ENCODE measurements at regions not wholly inside any gene's neighbourhood (a gene's known extent, or its start where the extent isn't known, plus 50 kb on each side); places are given as distances from the start of the nearest gene placed in this dataset.

GRCh38 chr3:5951026-5951425 lies 763.5 kb downstream of the EDEM1 start:
- TF ChIP-seq EZH2phosphoT487 (IDR thresholded peaks at IDR 0.05; ENCODE audit: borderline replicate concordance): no peak
- TF ChIP-seq CTCF (conservative IDR thresholded peaks at IDR 0.05; ENCODE audit: low read length): no peak
- H3K4me3 ChIP-seq (ENCODE audit: low read length, poor library complexity, severe bottlenecking): no peak overlapping the region
- H3K79me2 ChIP-seq (ENCODE audit: insufficient read depth, low read length): no peaks in the 10 kb centered on the region
- H3K27me3 ChIP-seq (ENCODE audit: insufficient read depth, low read length, poor library complexity, severe bottlenecking): no peaks in the 10 kb centered on the region
- no peaks in the 10 kb centered on the region for H3K9me3 ChIP-seq (ENCODE audit: insufficient read depth, low read depth, low read length)
- no peaks in the 10 kb centered on the region for H3K36me3 ChIP-seq (ENCODE audit: insufficient read depth, low read length)
- no peaks in the 10 kb centered on the region for H3F3A ChIP-seq (ENCODE audit: low read depth)
- no peaks in the 10 kb centered on the region for H3K4me1 ChIP-seq (ENCODE audit: insufficient read depth, low read length, poor library complexity, severe bottlenecking)
- no peaks in the 10 kb centered on the region for H4K20me1 ChIP-seq (ENCODE audit: insufficient read depth, low read length, poor library complexity, severe bottlenecking)
- no peak overlapping the region for H2AFZ ChIP-seq (ENCODE audit: low read length)
- no peak overlapping the region for H3K4me2 ChIP-seq (ENCODE audit: low read depth, low read length, poor library complexity, severe bottlenecking)
- no peak overlapping the region for H3K9ac ChIP-seq (ENCODE audit: low read depth, low read length, poor library complexity, severe bottlenecking)
- H3K9me2 ChIP-seq (replicated peaks; ENCODE audit: low read depth, low read length): no peaks in the 10 kb centered on the region

- H3K9ac ChIP-seq (ENCODE audit: low read depth, low read length, poor library complexity, severe bottlenecking): no peak overlapping the region
- H3K9me3 ChIP-seq (ENCODE audit: insufficient read depth, low read depth, low read length): no peaks in the 10 kb centered on the region
- no peaks in the 10 kb centered on the region for H4K20me1 ChIP-seq (ENCODE audit: insufficient read depth, low read length, poor library complexity, severe bottlenecking)
- H3K36me3 ChIP-seq (ENCODE audit: insufficient read depth, low read length): no peaks in the 10 kb centered on the region
- TF ChIP-seq EZH2phosphoT487 (IDR thresholded peaks at IDR 0.05; ENCODE audit: borderline replicate concordance): no peak
- H3K9me2 ChIP-seq (replicated peaks; ENCODE audit: low read depth, low read length): no peaks in the 10 kb centered on the region
- H3K79me2 ChIP-seq (ENCODE audit: insufficient read depth, low read length): no peaks in the 10 kb centered on the region
- H2AFZ ChIP-seq (ENCODE audit: low read length): no peak overlapping the region
- no peak overlapping the region for H3K4me2 ChIP-seq (ENCODE audit: low read depth, low read length, poor library complexity, severe bottlenecking)
- H3K27me3 ChIP-seq (ENCODE audit: insufficient read depth, low read length, poor library complexity, severe bottlenecking): no peaks in the 10 kb centered on the region
- H3K4me1 ChIP-seq (ENCODE audit: insufficient read depth, low read length, poor library complexity, severe bottlenecking): no peaks in the 10 kb centered on the region
- no peak overlapping the region for H3K4me3 ChIP-seq (ENCODE audit: low read length, poor library complexity, severe bottlenecking)
- H3F3A ChIP-seq (ENCODE audit: low read depth): no peaks in the 10 kb centered on the region
Observed at GRCh38 chr3:5972586-5972985, 785.1 kb downstream of the EDEM1 start.

GRCh38 chr3:5974630-5975322 lies 787.3 kb downstream of the EDEM1 start:
- H3K9me3 ChIP-seq (ENCODE audit: insufficient read depth, low read depth, low read length): no peaks in the 10 kb centered on the region; the same call in 1 of the 2 replicates
- no peaks in the 10 kb centered on the region for H3K79me2 ChIP-seq (ENCODE audit: insufficient read depth, low read length)
- H3F3A ChIP-seq (ENCODE audit: low read depth): no peaks in the 10 kb centered on the region
- no peaks in the 10 kb centered on the region for H4K20me1 ChIP-seq (ENCODE audit: insufficient read depth, low read length, poor library complexity, severe bottlenecking)
- H3K4me1 ChIP-seq (ENCODE audit: insufficient read depth, low read length, poor library complexity, severe bottlenecking): no peaks in the 10 kb centered on the region
- H3K9me2 ChIP-seq (replicated peaks; ENCODE audit: low read depth, low read length): no peaks in the 10 kb centered on the region
- no peak overlapping the region for H3K4me3 ChIP-seq (ENCODE audit: low read length, poor library complexity, severe bottlenecking)
- H3K36me3 ChIP-seq (ENCODE audit: insufficient read depth, low read length): no peaks in the 10 kb centered on the region
- no peak for TF ChIP-seq CTCF (conservative IDR thresholded peaks at IDR 0.05; ENCODE audit: low read length)
- TF ChIP-seq EZH2phosphoT487 (IDR thresholded peaks at IDR 0.05; ENCODE audit: borderline replicate concordance): no peak
- no peak overlapping the region for H3K4me2 ChIP-seq (ENCODE audit: low read depth, low read length, poor library complexity, severe bottlenecking)
- no peaks in the 10 kb centered on the region for H3K27me3 ChIP-seq (ENCODE audit: insufficient read depth, low read length, poor library complexity, severe bottlenecking)
- H2AFZ ChIP-seq (ENCODE audit: low read length): no peak overlapping the region
- H3K9ac ChIP-seq (ENCODE audit: low read depth, low read length, poor library complexity, severe bottlenecking): no peak overlapping the region

GRCh38 chr3:5977331-5977730 lies 789.8 kb downstream of the EDEM1 start:
- no peak overlapping the region for H3K4me2 ChIP-seq (ENCODE audit: low read depth, low read length, poor library complexity, severe bottlenecking)
- no peaks in the 10 kb centered on the region for H4K20me1 ChIP-seq (ENCODE audit: insufficient read depth, low read length, poor library complexity, severe bottlenecking)
- no peak overlapping the region for H3K4me3 ChIP-seq (ENCODE audit: low read length, poor library complexity, severe bottlenecking)
- no peaks in the 10 kb centered on the region for H3K36me3 ChIP-seq (ENCODE audit: insufficient read depth, low read length)
- no peaks in the 10 kb centered on the region; the same call in 1 of the 2 replicates for H3K9me3 ChIP-seq (ENCODE audit: insufficient read depth, low read depth, low read length)
- TF ChIP-seq EZH2phosphoT487 (IDR thresholded peaks at IDR 0.05; ENCODE audit: borderline replicate concordance) (no peak), CTCF (conservative IDR thresholded peaks at IDR 0.05; ENCODE audit: low read length) (no peak)
- no peaks in the 10 kb centered on the region for H3K4me1 ChIP-seq (ENCODE audit: insufficient read depth, low read length, poor library complexity, severe bottlenecking)
- no peak overlapping the region for H3K9ac ChIP-seq (ENCODE audit: low read depth, low read length, poor library complexity, severe bottlenecking)
- no peaks in the 10 kb centered on the region for H3K9me2 ChIP-seq (replicated peaks; ENCODE audit: low read depth, low read length)
- H2AFZ ChIP-seq (ENCODE audit: low read length): no peak overlapping the region
- H3K79me2 ChIP-seq (ENCODE audit: insufficient read depth, low read length): no peaks in the 10 kb centered on the region
- H3F3A ChIP-seq (ENCODE audit: low read depth): no peaks in the 10 kb centered on the region
- H3K27me3 ChIP-seq (ENCODE audit: insufficient read depth, low read length, poor library complexity, severe bottlenecking): no peaks in the 10 kb centered on the region

Measured in Loucy (cell line).